Trophoblast cell (in vitro differentiated cells and primary cell): ENCODE measurements at regions not wholly inside any gene's neighbourhood (a gene's known extent, or its start where the extent isn't known, plus 50 kb on each side); places are given as distances from the start of the nearest gene placed in this dataset.
"Not testable (repeated sequence)": the region's sequence is repeated elsewhere in the genome, so short reads cannot be mapped to it uniquely, and the experiment has no call there.

Source experiments
- DNase-seq, 2 donors: peaks; one replicate each; pipeline ENCODE4 v3.0.0-alpha.2; 2016
- H2AFZ ChIP-seq: 2 replicates; pipeline ENCODE4 v1.6.1; 2013; ENCODE audit warnings: low read length, moderate library complexity, mild to moderate bottlenecking; ENCODE audit not compliant: insufficient read depth, poor library complexity
- H2AK5ac ChIP-seq: 2 replicates; pipeline ENCODE4 v1.6.1; 2013; ENCODE audit warnings: mild to moderate bottlenecking, low read length
- H2BK120ac ChIP-seq: 2 replicates; pipeline ENCODE4 v1.6.1; 2013; ENCODE audit warnings: low read length, mild to moderate bottlenecking, moderate library complexity; ENCODE audit not compliant: insufficient read depth, poor library complexity
- H2BK12ac ChIP-seq: 2 replicates; pipeline ENCODE4 v1.6.1; 2013; ENCODE audit warnings: mild to moderate bottlenecking, low read length, moderate library complexity
- H2BK5ac ChIP-seq: 2 replicates; pipeline ENCODE4 v1.6.1; 2013; ENCODE audit warnings: low read length, low read depth, moderate library complexity, mild to moderate bottlenecking; ENCODE audit not compliant: poor library complexity
- H3K14ac ChIP-seq: 2 replicates; pipeline ENCODE4 v1.6.1; 2013; ENCODE audit warnings: mild to moderate bottlenecking, low read length
- H3K18ac ChIP-seq: 2 replicates; pipeline ENCODE4 v1.6.1; 2013; ENCODE audit warnings: mild to moderate bottlenecking, low read length
- H3K23ac ChIP-seq: 2 replicates; pipeline ENCODE4 v1.6.1; 2013; ENCODE audit warnings: low read length
- H3K27ac ChIP-seq: 2 replicates; pipeline ENCODE4 v1.5.1; 2013; ENCODE audit warnings: low read depth, mild to moderate bottlenecking, inconsistent platforms, low read length, moderate library complexity
- H3K27me3 ChIP-seq: 2 replicates; pipeline ENCODE4 v1.6.1; 2013; ENCODE audit warnings: inconsistent platforms, mild to moderate bottlenecking, low read length, moderate library complexity; ENCODE audit not compliant: insufficient read depth
- H3K36me3 ChIP-seq, 2 experiments: 1 replicate in 1 of 2; 2 replicates in 1 of 2; pipeline ENCODE4 v1.6.1; 2013; ENCODE audit warnings: low read length in 2 of 2, mild to moderate bottlenecking in 2 of 2, moderate library complexity in 1 of 2; ENCODE audit not compliant: insufficient read depth in 2 of 2, control insufficient read depth in 1 of 2
- H3K4ac ChIP-seq: 2 replicates; pipeline ENCODE4 v1.6.1; 2013; ENCODE audit warnings: low read depth, mild to moderate bottlenecking, low read length, moderate library complexity
- H3K4me1 ChIP-seq, 2 experiments: 1 replicate in 1 of 2; 2 replicates in 1 of 2; pipeline ENCODE4 v1.6.1; 2013; ENCODE audit warnings: low read length in 2 of 2, mild to moderate bottlenecking in 2 of 2, moderate library complexity in 1 of 2; ENCODE audit not compliant: insufficient read depth in 2 of 2, control insufficient read depth in 1 of 2
- H3K4me2 ChIP-seq: 2 replicates; pipeline ENCODE4 v1.6.1; 2013; ENCODE audit warnings: inconsistent platforms, mild to moderate bottlenecking, low read length, moderate library complexity
- H3K4me3 ChIP-seq: 2 replicates; pipeline ENCODE4 v1.5.1; 2013; ENCODE audit warnings: mild to moderate bottlenecking, low read depth, low read length, inconsistent platforms
- H3K79me1 ChIP-seq: one replicate; pipeline ENCODE4 v1.6.1; 2013; ENCODE audit warnings: low read length
- H3K79me2 ChIP-seq: 2 replicates; pipeline ENCODE4 v1.6.1; 2013; ENCODE audit warnings: low read length, mild to moderate bottlenecking; ENCODE audit not compliant: control insufficient read depth, insufficient read depth, poor library complexity
- H3K9ac ChIP-seq: 2 replicates; pipeline ENCODE4 v1.6.1; 2013; ENCODE audit warnings: mild to moderate bottlenecking, low read length
- H3K9me3 ChIP-seq: 2 replicates; pipeline ENCODE4 v1.6.1; 2013; ENCODE audit warnings: low read depth, mild to moderate bottlenecking, control low read depth, inconsistent platforms, low read length; ENCODE audit not compliant: insufficient read depth
- H4K12ac ChIP-seq: 2 replicates; pipeline ENCODE4 v1.6.1; 2013; ENCODE audit warnings: low read depth, mild to moderate bottlenecking, low read length, moderate library complexity
- H4K8ac ChIP-seq: 2 replicates; pipeline ENCODE4 v1.6.1; 2013; ENCODE audit warnings: low read depth, mild to moderate bottlenecking, low read length, moderate library complexity
- H4K91ac ChIP-seq: one replicate; pipeline ENCODE4 v1.6.1; 2013; ENCODE audit warnings: low read depth, mild to moderate bottlenecking, low read length, moderate library complexity
- WGBS: extraction: QIAGEN DNeasy Blood & Tissue Kit; methylation state at CpG from one replicate; pipeline ENCODE4 v1.1.7; 2013; ENCODE audit warnings: missing lambda C conversion rate; ENCODE audit not compliant: insufficient read length, insufficient coverage; ENCODE audit errors: extremely low coverage; 5-methylcytosine and 5-hydroxymethylcytosine counted together

GRCh38 chrX:139146625-139147024 lies 383.9 kb upstream of the F9 start:
- DNase-seq, H4K91ac ChIP-seq, H3K79me2 ChIP-seq, H3K4ac ChIP-seq, H3K4me2 ChIP-seq, H4K12ac ChIP-seq, H3K23ac ChIP-seq, H3K4me1 ChIP-seq, H3K9me3 ChIP-seq, H4K8ac ChIP-seq, H3K18ac ChIP-seq, H3K9ac ChIP-seq, H2BK120ac ChIP-seq, H2AFZ ChIP-seq, H3K36me3 ChIP-seq, H2AK5ac ChIP-seq, H3K4me3 ChIP-seq, H2BK5ac ChIP-seq, H3K14ac ChIP-seq, H3K79me1 ChIP-seq, H3K27me3 ChIP-seq, H3K27ac ChIP-seq, H2BK12ac ChIP-seq: not testable (repeated sequence)
- no CpG with 5 or more reads among the region's 5 CpGs for WGBS

DNA sequence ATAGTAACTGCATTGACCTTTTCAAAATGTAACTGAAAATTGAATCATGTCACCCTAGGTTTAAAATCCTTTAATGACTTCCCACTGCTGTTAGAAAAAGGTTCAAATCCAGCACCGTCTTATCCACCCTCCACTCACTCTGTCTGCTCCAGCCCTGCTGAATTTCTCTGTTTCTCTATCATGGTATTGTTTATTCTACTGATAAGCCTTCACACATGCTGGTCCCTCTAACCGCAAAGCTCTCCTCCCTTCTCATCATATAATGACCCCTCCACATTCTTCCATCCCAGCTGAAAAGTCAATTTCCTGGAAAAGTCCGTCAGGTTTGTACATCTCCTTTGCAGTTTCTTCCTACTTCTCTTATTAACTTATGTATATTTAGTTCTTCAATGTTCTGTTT lies 389.2 kb upstream of the F9 start:
- Histone ChIP-seq H3K9me3 (no peaks in the 10 kb centered on the region), H2BK12ac (no peak overlapping the region), H3K18ac (no peak overlapping the region), H3K23ac (no peak overlapping the region), H4K91ac (no peak overlapping the region), H3K4me1 (no peaks in the 10 kb centered on the region), H3K79me1 (no peaks in the 10 kb centered on the region), H3K14ac (no peak overlapping the region), H3K27ac (no peak overlapping the region), H3K9ac (no peak overlapping the region), H3K27me3 (no peaks in the 10 kb centered on the region), H2AFZ (no peak overlapping the region), H2AK5ac (no peak overlapping the region), H3K4ac (no peak overlapping the region), H4K12ac (no peak overlapping the region), H3K4me3 (no peak overlapping the region), H3K4me2 (no peak overlapping the region), H3K79me2 (no peaks in the 10 kb centered on the region), H2BK5ac (no peak overlapping the region), H3K36me3 (no peaks in the 10 kb centered on the region), H4K8ac (no peak overlapping the region), H2BK120ac (no peak overlapping the region)
- WGBS = no CpG with 5 or more reads among the region's 3 CpGs
- no peak for DNase-seq

DNA sequence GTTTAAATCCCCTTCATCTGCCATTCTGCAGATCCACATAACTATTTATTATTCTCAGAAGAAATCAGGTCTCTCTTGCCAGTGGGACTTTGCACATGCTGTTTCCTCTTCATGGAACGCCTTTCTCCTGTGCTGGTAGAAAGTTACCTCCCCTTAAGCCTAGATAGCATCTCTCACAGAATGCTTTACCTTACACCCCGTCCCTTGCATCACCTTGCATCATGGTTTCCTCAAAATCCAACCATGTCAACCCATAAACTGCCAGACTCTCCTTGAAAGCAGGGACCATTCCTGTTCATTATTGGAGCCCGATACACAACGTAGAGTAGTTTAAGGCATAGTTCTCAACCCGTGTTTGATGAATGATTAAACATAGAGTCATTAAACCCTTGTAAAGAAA lies 396.2 kb upstream of the F9 start:
- Histone ChIP-seq H3K27ac (no peak overlapping the region), H3K23ac (no peak overlapping the region), H3K4ac (no peak overlapping the region), H3K4me3 (no peak overlapping the region), H3K18ac (no peak overlapping the region), H3K27me3 (no peaks in the 10 kb centered on the region), H2BK12ac (no peak overlapping the region), H3K36me3 (no peaks in the 10 kb centered on the region), H2BK120ac (no peak overlapping the region), H2AK5ac (no peak overlapping the region), H3K4me2 (no peak overlapping the region), H3K9me3 (no peaks in the 10 kb centered on the region), H2BK5ac (no peak overlapping the region), H3K9ac (no peak overlapping the region), H4K12ac (no peak overlapping the region), H4K8ac (no peak overlapping the region), H3K14ac (no peak overlapping the region), H3K79me2 (no peaks in the 10 kb centered on the region), H3K79me1 (no peaks in the 10 kb centered on the region), H3K4me1 (no peaks in the 10 kb centered on the region), H2AFZ (no peak overlapping the region), H4K91ac (no peak overlapping the region)
- WGBS = no CpG with 5 or more reads among the region's 5 CpGs
- no peak for DNase-seq

DNA sequence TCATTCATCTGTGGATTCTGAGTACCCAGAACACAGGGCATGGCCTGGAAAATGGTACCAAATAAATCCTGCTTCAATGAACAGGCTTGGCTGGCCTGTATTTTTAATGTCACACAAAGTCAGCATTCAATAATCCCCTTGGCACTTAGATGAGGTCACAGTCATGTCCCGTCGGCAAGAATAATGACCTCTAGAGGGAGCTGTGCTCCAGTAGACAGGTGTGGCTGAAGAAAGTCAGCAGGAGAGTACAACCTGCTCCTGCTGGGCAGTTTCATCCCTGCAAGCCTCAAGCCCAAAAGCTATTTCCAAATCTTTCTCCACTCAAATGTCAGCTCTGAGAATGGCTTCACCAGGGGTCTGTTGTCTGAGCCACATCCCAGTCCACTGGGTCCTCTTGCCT lies 404.0 kb upstream of the F9 start:
- H4K8ac ChIP-seq = no peak overlapping the region
- H3K4me3 ChIP-seq = no peak overlapping the region
- H3K27ac ChIP-seq = no peak overlapping the region
- H3K4me1 ChIP-seq = no peaks in the 10 kb centered on the region
- H3K4ac ChIP-seq = no peak overlapping the region
- no peak overlapping the region for H3K14ac ChIP-seq
- H3K79me1 ChIP-seq = no peaks in the 10 kb centered on the region
- no peak overlapping the region for H2BK12ac ChIP-seq
- H4K91ac ChIP-seq = no peak overlapping the region
- no peak overlapping the region for H4K12ac ChIP-seq
- H3K79me2 ChIP-seq = no peaks in the 10 kb centered on the region
- no peak overlapping the region for H3K4me2 ChIP-seq
- no peak overlapping the region for H3K23ac ChIP-seq
- no peak overlapping the region for H2BK5ac ChIP-seq
- DNase-seq = peak in 1 of 2 donors; percentile 36
- no peak overlapping the region for H2AK5ac ChIP-seq
- no peaks in the 10 kb centered on the region for H3K36me3 ChIP-seq
- H2BK120ac ChIP-seq = no peak overlapping the region
- no peak overlapping the region for H2AFZ ChIP-seq
- no peak overlapping the region for H3K18ac ChIP-seq
- WGBS = no CpG with 5 or more reads among the region's 2 CpGs
- no peaks in the 10 kb centered on the region for H3K27me3 ChIP-seq
- no peaks in the 10 kb centered on the region for H3K9me3 ChIP-seq
- no peak overlapping the region for H3K9ac ChIP-seq
